Right renal cortex interstitium (tissue), 3 donors: ENCODE measurements at regions not wholly inside any gene's neighbourhood (a gene's known extent, or its start where the extent isn't known, plus 50 kb on each side); places are given as distances from the start of the nearest gene placed in this dataset.
"Not testable (repeated sequence)": the region's sequence is repeated elsewhere in the genome, so short reads cannot be mapped to it uniquely, and the experiment has no call there.

ENCODE experiments used
- DNase-seq, 3 donors: peaks; one replicate each; pipeline ENCODE4 v3.0.0-alpha.2; 2013; ENCODE audit warnings: low read depth in 3 of 3, low spot score in 2 of 3

DNA sequence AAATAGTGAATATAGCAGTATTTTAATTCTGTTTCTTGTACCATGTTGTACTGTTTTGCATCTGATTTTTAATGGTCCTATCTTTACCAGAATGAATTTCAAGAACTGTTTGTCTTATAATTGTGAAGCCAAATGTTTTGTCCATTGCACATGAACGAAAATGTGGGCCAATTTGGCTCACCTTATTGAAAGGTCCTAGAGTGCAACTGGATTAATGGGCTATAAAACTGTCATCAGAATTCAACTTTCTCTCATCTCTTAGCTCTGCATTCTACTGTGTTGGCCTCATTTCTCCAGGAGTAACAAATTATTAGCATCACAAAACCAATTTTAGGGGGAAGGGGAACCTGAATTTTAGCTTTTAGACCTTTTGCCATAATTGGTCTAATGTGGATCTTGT is 179.4 kb upstream of the NUDT12 start:
- DNase-seq = no peak

DNA sequence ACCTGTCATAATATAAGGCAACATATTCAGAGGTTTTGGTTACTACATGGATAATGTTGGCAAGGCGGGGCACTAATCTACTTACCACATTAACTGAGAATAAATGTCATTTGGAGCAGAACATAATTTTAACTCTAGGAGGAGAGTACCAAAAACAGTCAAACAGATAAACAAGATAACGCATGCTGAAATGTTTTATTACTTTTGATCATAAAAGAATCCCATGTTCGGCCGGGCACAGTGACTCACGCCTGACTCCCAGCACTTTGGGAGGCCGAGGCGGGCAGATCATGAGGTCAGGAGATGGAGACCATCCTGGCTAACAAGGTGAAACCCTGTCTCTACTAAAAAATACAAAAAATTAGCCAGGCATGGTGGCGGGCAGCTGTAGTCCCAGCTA is 173.8 kb upstream of the NUDT12 start:
- not testable (repeated sequence) for DNase-seq

DNA sequence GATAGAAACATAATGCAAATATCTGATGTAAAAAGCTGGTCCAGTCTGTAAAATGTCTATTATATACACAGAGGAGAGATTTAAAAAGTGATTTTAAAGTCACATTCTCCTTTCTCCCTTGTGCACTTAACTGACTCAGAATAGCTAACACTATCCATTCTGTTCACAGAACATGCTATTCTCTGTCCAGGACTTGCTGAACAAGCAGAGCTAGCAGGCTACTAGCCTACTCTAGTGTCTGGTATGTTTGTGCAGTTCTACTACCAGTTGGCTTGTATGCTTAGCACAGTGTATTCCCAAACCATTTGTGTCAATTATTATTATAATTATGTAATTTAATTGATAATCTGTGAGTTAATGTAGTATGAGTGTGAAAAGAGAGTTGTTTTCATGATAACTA is 161.7 kb upstream of the NUDT12 start:
- DNase-seq = no peak

GRCh38 chr5:103721183-103721582 is 158.6 kb upstream of the NUDT12 start:
- DNase-seq = no peak

DNA sequence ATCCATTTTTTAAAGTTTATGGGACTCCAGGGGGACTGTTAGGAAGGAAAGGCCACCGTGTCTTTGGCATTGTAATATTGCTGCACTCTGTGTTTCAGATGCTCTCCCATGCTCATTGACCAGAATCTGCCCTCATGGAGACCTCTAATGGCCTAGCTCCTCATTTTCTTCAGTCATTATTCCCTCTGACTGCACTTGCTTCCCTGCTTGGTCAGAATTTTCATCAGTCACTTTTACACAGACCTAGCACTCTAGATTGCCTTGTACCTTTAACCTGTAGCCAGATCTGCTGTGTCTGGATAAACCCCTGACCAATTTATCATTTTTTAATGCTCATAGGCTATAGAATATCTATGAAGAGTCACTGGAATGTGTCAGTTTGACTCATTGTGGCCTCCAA is 155.5 kb upstream of the NUDT12 start:
- no peak for DNase-seq

DNA sequence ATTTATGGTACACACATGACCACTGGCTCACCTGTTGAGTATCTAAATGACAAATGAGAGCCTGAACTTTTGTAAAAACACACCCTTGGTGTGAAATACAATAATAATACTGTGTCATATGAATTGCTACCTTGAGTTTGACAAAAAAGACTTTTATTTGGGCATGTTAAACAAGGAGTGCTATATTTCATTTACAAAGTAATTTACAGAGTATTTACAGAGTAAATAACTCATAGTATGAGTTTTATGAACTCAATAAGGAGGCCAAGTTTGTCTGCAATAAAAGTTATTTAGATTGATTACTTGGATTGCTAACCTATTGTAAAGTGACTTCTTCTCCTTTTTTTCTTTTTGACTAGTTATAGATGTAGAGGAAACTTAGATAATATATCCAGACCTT is 146.0 kb upstream of the NUDT12 start:
- no peak for DNase-seq

DNA sequence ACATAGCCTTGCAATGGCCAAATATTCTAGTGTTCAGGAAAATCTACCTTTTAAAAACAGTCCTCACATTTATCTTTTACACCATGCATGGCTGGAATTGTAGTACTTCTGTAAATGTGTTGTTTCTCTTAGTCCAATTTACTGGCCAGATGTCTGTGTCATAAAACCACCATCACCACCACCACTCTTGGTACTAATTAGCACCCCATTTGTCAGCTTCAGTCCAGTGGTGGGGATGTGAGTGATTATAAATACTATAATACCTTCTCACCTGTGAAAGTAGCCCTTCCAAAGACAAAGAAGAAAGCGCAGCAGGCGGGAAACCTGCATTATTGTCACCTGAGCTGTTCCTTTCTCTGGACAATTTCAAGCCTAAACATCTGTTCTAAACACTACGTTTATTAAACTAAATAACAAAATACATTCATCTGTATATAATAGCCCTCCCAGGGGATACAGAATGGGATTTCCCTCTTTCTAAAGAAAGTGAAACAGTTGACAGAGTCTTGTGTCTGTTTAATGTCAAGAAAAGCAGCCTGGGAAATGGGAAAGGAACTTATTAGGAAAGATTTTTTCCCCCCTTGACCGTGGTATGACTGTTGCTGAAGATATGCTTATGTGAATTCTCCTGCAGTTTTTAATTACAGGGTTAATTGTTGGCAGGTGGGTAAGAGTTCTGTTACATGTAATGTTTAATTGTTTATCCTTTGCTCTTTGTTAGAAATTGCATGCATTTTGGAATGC is 144.5 kb upstream of the NUDT12 start:
- no peak for DNase-seq

GRCh38 chr5:103703617-103704016 is 141.0 kb upstream of the NUDT12 start:
- DNase-seq = no peak

GRCh38 chr5:103693517-103693916 is 130.9 kb upstream of the NUDT12 start:
- no peak for DNase-seq

GRCh38 chr5:103690676-103691075 is 128.1 kb upstream of the NUDT12 start:
- no peak for DNase-seq

- no peak for DNase-seq
Observed at GRCh38 chr5:103679873-103680272, 117.3 kb upstream of the NUDT12 start.

DNA sequence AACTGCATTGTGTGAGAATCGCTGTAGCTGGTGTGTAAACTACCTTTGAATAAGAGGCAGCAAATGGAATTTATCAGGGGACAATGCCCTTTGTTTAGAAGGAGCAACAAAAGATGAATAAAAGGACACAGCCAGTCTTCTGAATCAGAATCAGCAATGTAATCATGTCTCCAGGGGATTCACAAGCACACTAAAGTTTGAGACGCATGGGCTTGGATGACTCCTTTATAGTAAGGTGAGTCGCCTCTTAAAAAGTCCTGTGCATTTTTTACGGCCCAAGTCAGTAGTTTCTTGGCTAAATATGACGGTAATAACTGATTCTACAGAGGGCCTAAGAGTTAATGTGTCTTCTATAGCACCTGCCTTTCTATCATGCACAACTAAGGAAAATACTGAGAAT is 113.6 kb upstream of the NUDT12 start:
- not testable (repeated sequence) for DNase-seq

- DNase-seq = no peak
Observed at GRCh38 chr5:103674739-103675138, 112.2 kb upstream of the NUDT12 start.

DNA sequence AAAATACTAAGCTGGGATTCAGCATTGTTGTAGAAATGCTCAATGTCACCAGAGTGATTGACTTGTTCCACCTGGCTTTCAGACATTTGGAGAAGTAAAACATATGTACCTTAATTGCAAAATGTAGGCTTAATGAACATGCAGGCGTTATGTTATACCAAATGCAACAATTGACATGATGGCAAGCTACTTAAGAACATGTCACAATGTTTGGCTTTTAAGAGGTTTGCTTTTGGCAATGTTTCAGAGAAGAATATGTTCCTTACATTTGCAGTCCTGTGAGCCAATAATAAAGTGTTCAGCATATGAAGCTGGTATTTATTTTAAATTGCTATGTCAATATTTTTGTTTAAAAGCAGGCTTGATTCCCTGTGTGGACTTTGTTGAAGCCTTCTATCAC is 111.7 kb upstream of the NUDT12 start:
- no peak for DNase-seq

DNA sequence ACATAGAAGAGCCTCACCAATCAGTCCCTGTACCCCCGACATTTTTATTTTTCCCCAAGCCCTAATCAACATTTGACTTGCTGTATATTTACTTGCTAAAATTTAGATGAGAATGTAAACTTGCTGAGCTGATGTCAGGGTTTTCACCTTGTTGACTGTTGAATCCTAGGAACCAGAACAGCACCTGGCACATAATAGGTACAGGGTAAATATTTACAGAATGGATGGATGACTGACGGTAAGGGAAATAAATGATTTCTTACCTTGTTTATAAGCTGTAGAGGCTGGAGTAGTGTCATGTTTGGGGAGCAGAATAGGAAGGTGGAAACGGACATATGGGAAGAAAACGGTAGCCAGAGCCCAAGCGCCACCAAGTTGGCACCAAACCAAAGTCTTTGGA is 107.0 kb upstream of the NUDT12 start:
- DNase-seq = no peak

DNA sequence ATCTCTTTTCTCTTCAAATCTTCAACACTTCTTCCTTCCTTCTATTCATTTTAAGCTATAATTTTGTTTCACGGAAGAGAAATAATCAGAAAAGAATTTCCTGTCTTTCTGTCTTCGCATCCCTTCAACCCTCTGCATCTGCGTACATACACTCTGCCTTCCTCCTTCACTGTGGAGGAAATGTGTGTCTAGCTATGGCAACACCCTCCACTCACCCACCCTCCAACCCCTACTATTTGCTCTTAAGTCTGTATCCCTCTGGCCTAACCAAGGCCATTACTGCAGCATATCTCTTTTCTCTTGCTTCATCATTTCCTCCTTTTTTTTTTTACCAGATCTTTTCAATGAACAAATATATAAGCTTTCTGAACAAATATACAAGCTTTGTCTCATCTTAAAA is 105.7 kb upstream of the NUDT12 start:
- no peak for DNase-seq

DNA sequence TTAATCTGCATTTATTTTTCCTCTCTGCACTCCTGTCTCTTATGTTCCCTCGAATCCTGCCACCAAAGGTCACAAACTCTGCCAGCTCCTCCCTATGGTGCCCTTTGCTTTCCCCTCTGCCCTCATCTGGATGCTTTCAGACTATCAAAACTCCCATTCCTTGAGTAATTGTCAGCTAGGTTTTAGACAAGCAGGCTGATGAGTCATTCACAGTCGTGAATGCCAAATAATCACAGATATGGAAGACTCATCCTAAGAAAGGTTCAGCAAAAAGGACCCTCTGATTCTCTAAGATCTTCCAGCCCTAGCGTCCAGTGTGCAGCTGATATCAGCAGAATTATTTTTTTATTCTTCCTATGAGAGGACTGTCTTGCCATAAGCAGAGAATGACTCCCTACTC is 104.5 kb upstream of the NUDT12 start:
- DNase-seq = no peak

- DNase-seq = no peak
Observed at GRCh38 chr5:103657301-103657700, 94.7 kb upstream of the NUDT12 start.

GRCh38 chr5:103648086-103648485 is 85.5 kb upstream of the NUDT12 start:
- DNase-seq = no peak

DNA sequence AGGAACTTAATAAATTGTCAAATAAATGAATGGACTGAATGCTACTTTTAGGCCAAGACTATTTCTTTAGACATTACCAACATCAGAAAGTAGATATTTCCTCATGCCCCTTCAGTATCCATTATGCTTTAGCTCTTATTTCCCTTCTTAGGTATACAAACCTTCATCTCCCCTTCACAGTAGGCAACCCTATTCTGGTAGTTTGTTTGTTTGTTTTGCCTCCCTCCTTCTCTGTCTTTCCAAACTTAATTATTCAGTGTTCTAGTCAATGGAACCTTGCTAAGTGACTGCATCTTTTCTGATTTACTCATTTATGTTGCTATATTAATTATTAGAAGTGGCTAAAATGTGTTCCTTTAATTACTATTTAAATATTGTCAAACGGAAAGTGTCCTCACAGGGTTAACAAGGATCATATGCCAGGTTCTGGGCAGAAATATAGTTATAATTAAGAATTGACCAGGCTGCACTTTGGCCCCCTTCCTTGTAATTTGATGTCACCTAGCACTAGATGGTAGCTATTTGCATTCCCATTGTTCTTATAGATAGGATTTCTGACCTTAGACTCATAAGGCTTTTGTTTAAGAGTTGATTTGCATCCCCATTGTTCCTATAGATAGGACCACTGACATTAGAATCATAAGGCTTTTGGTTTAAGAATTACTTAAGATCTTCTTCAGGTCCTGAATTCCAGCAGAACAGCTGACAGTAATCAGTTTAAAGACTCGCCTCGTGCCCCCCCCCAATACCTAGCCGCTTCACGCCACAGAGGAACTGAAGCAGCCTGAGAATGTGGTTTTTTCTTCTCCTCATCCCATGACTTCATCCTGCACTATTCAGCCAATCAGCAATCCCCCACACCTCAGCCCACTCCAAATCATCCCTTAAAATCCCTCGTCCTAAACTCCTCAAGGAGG is 84.4 kb upstream of the NUDT12 start:
- no peak for DNase-seq

DNA sequence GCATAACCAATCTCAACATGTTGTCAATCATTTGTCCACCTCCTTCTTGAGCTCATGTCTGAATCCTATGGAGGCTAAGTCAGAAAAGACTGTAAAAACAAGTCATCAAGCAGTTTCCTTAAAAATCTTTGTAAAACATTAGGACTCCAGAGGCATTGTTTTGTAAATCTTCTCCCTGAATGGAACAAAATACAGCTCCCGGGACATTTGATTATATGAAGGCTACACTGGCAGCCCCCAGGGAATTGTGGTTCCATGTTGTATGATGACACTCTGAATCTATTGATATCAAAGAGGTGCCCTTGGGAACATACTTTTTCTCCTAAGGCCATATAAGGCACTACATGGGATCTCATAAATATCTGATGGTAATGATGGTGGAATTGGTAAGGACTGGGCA is 83.2 kb upstream of the NUDT12 start:
- DNase-seq = no peak

- DNase-seq = no peak
Observed at GRCh38 chr5:103638979-103639378, 76.4 kb upstream of the NUDT12 start.
